HUDEP-2 (cell line): ENCODE measurements at regions not wholly inside any gene's neighbourhood (a gene's known extent, or its start where the extent isn't known, plus 50 kb on each side); places are given as distances from the start of the nearest gene placed in this dataset.

Source experiments
- DNase-seq, 76 experiments: peaks; one replicate each; lab custom pipeline; 2025; ENCODE audit not compliant: unreplicated experiment in 76 of 76; lab: John Stamatoyannopoulos, UW

- DNase-seq, result peak in 2 of 76 experiments; percentile 1 to 3
These were observed 72.2 kb upstream of the GABRG1 start for GRCh38 chr4:46196086-46196485.

GRCh38 chr4:46185766-46186165, 61.9 kb upstream of the GABRG1 start:
- DNase-seq, result no peak

DNA sequence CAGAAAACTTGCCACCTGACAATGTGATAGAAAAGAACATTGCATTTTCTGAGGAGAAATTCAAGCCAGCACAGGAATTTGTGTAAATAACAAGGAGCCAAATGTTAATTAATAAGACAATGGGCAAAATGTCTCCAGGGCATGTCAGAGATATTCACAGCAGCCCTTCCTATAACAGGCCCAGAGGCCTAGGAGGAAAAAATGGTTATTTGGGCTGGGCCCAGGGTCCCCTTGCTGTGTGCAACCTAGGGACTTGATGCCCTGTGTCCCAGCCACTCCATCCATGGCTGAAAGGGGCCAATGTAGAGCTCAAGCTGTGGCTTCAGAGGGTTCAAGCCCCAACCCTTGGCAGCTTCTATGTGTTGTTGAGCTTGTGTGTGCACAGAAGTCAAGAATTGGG, 55.5 kb upstream of the GABRG1 start:
- DNase-seq, result no peak
